Thyroid gland (tissue), 4 donors: ENCODE measurements at regions not wholly inside any gene's neighbourhood (a gene's known extent, or its start where the extent isn't known, plus 50 kb on each side); places are given as distances from the start of the nearest gene placed in this dataset.

ENCODE experiments used
- CTCF ChIP-seq, 6 experiments: fragments of 200-600 bp in 3 of 6; fragments of 450-650 bp in 3 of 6; sonication (generic) in 3 of 6; IDR thresholded peaks; one replicate each; pipeline ENCODE4 v1.5.1; 2016 to 2019; ENCODE audit warnings: antibody characterized with exemption in 6 of 6, mild to moderate bottlenecking in 2 of 6, inconsistent platforms in 1 of 6, moderate library complexity in 1 of 6
- POLR2A ChIP-seq, 2 donors: fragments of 450-650 bp; IDR thresholded peaks; one replicate each; pipeline ENCODE4 v1.6.1; 2017; ENCODE audit warnings: antibody characterized with exemption in 2 of 2, mild to moderate bottlenecking in 2 of 2, moderate library complexity in 1 of 2

- TF ChIP-seq CTCF (IDR thresholded peaks at IDR 0.05) (no peak), POLR2A (IDR thresholded peaks at IDR 0.05) (no peak)
Measured at GRCh38 chr7:42625421-42625820, 286.4 kb downstream of the C7orf25 start.
